IMR-90 (cell line): ENCODE measurements at regions not wholly inside any gene's neighbourhood (a gene's known extent, or its start where the extent isn't known, plus 50 kb on each side); places are given as distances from the start of the nearest gene placed in this dataset.
"Not testable (repeated sequence)": the region's sequence is repeated elsewhere in the genome, so short reads cannot be mapped to it uniquely, and the experiment has no call there.

Source experiments
- ATAC-seq: fragments of 200-7000 bp; cut with Tn5 transposase; 2 replicates; pipeline ENCODE4 v1.9.1; 2020; ENCODE audit warnings: low read depth, mild to moderate bottlenecking, moderate library complexity
- BruUV-seq: library from RNA; stranded (reverse); fragments of 400-500 nt; replicated peaks from 2 replicates; lab custom pipeline; 2021; lab: Mats Ljungman, UMichigan
- CTCF ChIA-PET: fragments of 300-600 bp; formaldehyde crosslinking; extraction: SDS; loops from one replicate; lab custom pipeline; 2021; ENCODE audit warnings: antibody characterized with exemption; lab: Yijun Ruan, JAX
- POLR2A ChIA-PET: fragments of 300-600 bp; sonication (Branson Sonifier 250); formaldehyde crosslinking; loops from one replicate; lab custom pipeline; 2022; ENCODE audit warnings: antibody characterized with exemption; ENCODE audit not compliant: unreplicated experiment; lab: Charles Lee
- DNase-seq: peaks from one replicate; pipeline ENCODE4 v3.0.0; 2013
- H2AFZ ChIP-seq: replicated peaks from 2 replicates; pipeline ENCODE3; 2013; ENCODE audit warnings: low read length, mild to moderate bottlenecking; ENCODE audit not compliant: poor library complexity
- H2AK5ac ChIP-seq: 2 replicates; pipeline ENCODE4 v1.6.1; 2013; ENCODE audit warnings: low read depth, low read length, inconsistent platforms
- H2AK9ac ChIP-seq: replicated peaks from 2 replicates; pipeline ENCODE3; 2013; ENCODE audit warnings: mild to moderate bottlenecking, low read depth, low read length, moderate library complexity; ENCODE audit not compliant: poor library complexity
- H2BK120ac ChIP-seq: 2 replicates; pipeline ENCODE4 v1.6.1; 2013; ENCODE audit warnings: low read depth, low read length, inconsistent platforms
- H2BK15ac ChIP-seq: 3 replicates; pipeline ENCODE4 v1.6.1; 2013; ENCODE audit warnings: low read depth, low read length, inconsistent platforms
- H2BK20ac ChIP-seq: 2 replicates; pipeline ENCODE4 v1.6.1; 2013; ENCODE audit warnings: low read depth, mild to moderate bottlenecking, inconsistent platforms, low read length, moderate library complexity
- H2BK5ac ChIP-seq: 2 replicates; pipeline ENCODE4 v1.6.1; 2013; ENCODE audit warnings: mild to moderate bottlenecking, low read depth, low read length, inconsistent platforms; ENCODE audit not compliant: poor library complexity, severe bottlenecking
- H3K14ac ChIP-seq: replicated peaks from 2 replicates; pipeline ENCODE4 v1.6.1; 2013; ENCODE audit warnings: low read depth, low read length, inconsistent platforms
- H3K18ac ChIP-seq: 2 replicates; pipeline ENCODE4 v1.6.1; 2013; ENCODE audit warnings: low read depth, low read length, control low read depth
- H3K23ac ChIP-seq: 2 replicates; pipeline ENCODE4 v1.6.1; 2013; ENCODE audit warnings: low read depth, low read length, inconsistent platforms
- H3K27ac ChIP-seq: 2 replicates; pipeline ENCODE4 v1.5.1; 2013; ENCODE audit warnings: mild to moderate bottlenecking, control low read depth, low read length; ENCODE audit not compliant: insufficient read depth
- H3K27me3 ChIP-seq: 2 replicates; pipeline ENCODE4 v1.6.1; 2013; ENCODE audit warnings: low read length; ENCODE audit not compliant: control insufficient read depth, insufficient read depth
- H3K36me3 ChIP-seq: 2 replicates; pipeline ENCODE4 v1.6.1; 2013; ENCODE audit warnings: low read length, mixed read lengths; ENCODE audit not compliant: control insufficient read depth, insufficient read depth
- H3K4ac ChIP-seq: 2 replicates; pipeline ENCODE4 v1.6.1; 2013; ENCODE audit warnings: low read depth, low read length, inconsistent platforms
- H3K4me1 ChIP-seq: 2 replicates; pipeline ENCODE4 v1.6.1; 2013; ENCODE audit warnings: low read length, mixed read lengths; ENCODE audit not compliant: control insufficient read depth, insufficient read depth
- H3K4me2 ChIP-seq: 2 replicates; pipeline ENCODE4 v1.6.1; 2013; ENCODE audit warnings: low read depth, mild to moderate bottlenecking, control low read depth, low read length, moderate library complexity
- H3K4me3 ChIP-seq: 2 replicates; pipeline ENCODE4 v1.5.1; 2013; ENCODE audit warnings: low read depth, mild to moderate bottlenecking, control low read depth, low read length, moderate library complexity; ENCODE audit not compliant: insufficient read depth
- H3K56ac ChIP-seq: 2 replicates; pipeline ENCODE4 v1.6.1; 2013; ENCODE audit warnings: low read length, inconsistent platforms; ENCODE audit not compliant: insufficient read depth; ENCODE audit errors: extremely low read depth
- H3K79me1 ChIP-seq, 2 experiments: 2 replicates each; pipeline ENCODE4 v1.6.1; 2013; ENCODE audit warnings: low read length in 2 of 2, inconsistent platforms in 1 of 2, low read depth in 1 of 2
- H3K9ac ChIP-seq: 2 replicates; pipeline ENCODE4 v1.6.1; 2013; ENCODE audit warnings: low read depth, low read length, control low read depth
- H3K9me1 ChIP-seq: 2 replicates; pipeline ENCODE4 v1.6.1; 2013; ENCODE audit warnings: low read length, inconsistent platforms; ENCODE audit not compliant: insufficient read depth
- H3K9me3 ChIP-seq: 2 replicates; pipeline ENCODE4 v1.6.1; 2013; ENCODE audit warnings: low read length; ENCODE audit not compliant: control insufficient read depth, insufficient read depth
- H4K20me1 ChIP-seq: 2 replicates; pipeline ENCODE4 v1.6.1; 2013; ENCODE audit warnings: low read length, inconsistent platforms; ENCODE audit not compliant: insufficient read depth
- H4K5ac ChIP-seq: 2 replicates; pipeline ENCODE4 v1.6.1; 2013; ENCODE audit warnings: mild to moderate bottlenecking, low read depth, low read length, control low read depth
- H4K8ac ChIP-seq, 2 experiments: 2 replicates each; pipeline ENCODE4 v1.6.1; 2013; ENCODE audit warnings: low read depth in 2 of 2, low read length in 2 of 2, control low read depth in 1 of 2, inconsistent platforms in 1 of 2
- H4K91ac ChIP-seq: 2 replicates; pipeline ENCODE4 v1.6.1; 2013; ENCODE audit warnings: low read depth, low read length, inconsistent platforms; ENCODE audit not compliant: insufficient read depth
- CEBPB ChIP-seq: IDR thresholded peaks from 2 replicates; pipeline ENCODE4 v1.6.1; 2012; ENCODE audit warnings: low read depth, low read length, improper control_type of control experiment
- NFE2L2 ChIP-seq: fragments of 150-350 bp; IDR thresholded peaks from 2 replicates; pipeline ENCODE4 v1.6.1; 2016; ENCODE audit warnings: low read depth, mild to moderate bottlenecking, low read length
- RFX5 ChIP-seq: IDR thresholded peaks from 2 replicates; pipeline ENCODE4 v1.8.0; 2012; ENCODE audit warnings: low read depth, mild to moderate bottlenecking, low read length, moderate library complexity
- WGBS, 2 experiments: methylation state at CpG; one replicate each; pipeline versions ENCODE4 v1.1.5 to v1.1.7; 2013; ENCODE audit warnings: missing lambda C conversion rate in 2 of 2; ENCODE audit not compliant: insufficient read length in 1 of 2; ENCODE audit errors: extremely low coverage in 2 of 2; 5-methylcytosine and 5-hydroxymethylcytosine counted together
- dilution Hi-C: fragments of 300-500 bp; cut with HindIII; formaldehyde crosslinking; loops from one replicate; pipeline ENCODE4 v1.14.3; 2018; ENCODE audit warnings: low sequenced_read_pairs; ENCODE audit not compliant: unreplicated experiment
- in situ Hi-C: fragments of 300-500 bp; cut with MboI; formaldehyde crosslinking; loops from 3 replicates; pipeline ENCODE4 v1.14.3; 2019; ENCODE audit warnings: low sequenced_read_pairs, inconsistent platforms, mixed read lengths
- intact Hi-C: fragments of 100-400 bp; cut with micrococcal nuclease; formaldehyde crosslinking; loops from 2 replicates; pipeline ENCODE4 v1.10.0; 2022

DNA sequence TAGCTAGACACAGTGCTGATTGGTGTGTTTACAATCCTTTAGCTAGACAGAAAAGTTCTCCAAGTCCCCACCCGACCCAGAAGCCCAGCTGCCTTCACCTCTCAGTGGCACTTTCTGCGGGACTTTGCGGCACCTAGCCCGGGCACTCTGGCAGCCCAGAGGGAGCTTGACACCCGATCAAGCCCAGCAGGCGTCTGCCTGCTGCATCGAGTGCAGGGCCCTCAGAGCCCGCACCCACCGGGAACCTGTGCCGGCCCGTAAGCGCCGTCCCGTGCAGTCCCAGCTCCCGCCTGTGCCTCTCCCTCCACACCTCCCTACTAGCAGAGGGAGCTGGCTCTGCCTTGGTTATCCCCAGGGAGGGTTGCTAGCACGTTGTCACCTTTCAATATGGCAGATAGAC, 631.0 kb upstream of the STXBP6 start:
- in situ Hi-C loops: no loop called here
- H2BK120ac ChIP-seq: no peak overlapping the region

GRCh38 chr14:25680511-25680910, 630.6 kb upstream of the STXBP6 start:
- H2BK15ac ChIP-seq, ATAC-seq, H4K8ac ChIP-seq, H2BK120ac ChIP-seq, H2AK9ac ChIP-seq, H2BK20ac ChIP-seq, H3K14ac ChIP-seq, H3K18ac ChIP-seq, H2BK5ac ChIP-seq, H3K4me3 ChIP-seq, H3K27ac ChIP-seq, H3K9me3 ChIP-seq, dilution Hi-C loops, H3K36me3 ChIP-seq, H4K91ac ChIP-seq, intact Hi-C loops, in situ Hi-C loops, H2AK5ac ChIP-seq, DNase-seq, H4K20me1 ChIP-seq, BruUV-seq, H3K4me1 ChIP-seq, POLR2A ChIA-PET, H4K5ac ChIP-seq, H3K9ac ChIP-seq, H3K23ac ChIP-seq, H3K79me1 ChIP-seq, H3K9me1 ChIP-seq, H3K27me3 ChIP-seq, H3K4ac ChIP-seq, H2AFZ ChIP-seq, H3K4me2 ChIP-seq, H3K56ac ChIP-seq, CTCF ChIA-PET: not testable (repeated sequence)
- no CpG with 5 or more reads among the region's 4 CpGs for WGBS, 2 experiments

More for the DNA sequence above, 631.0 kb upstream of the STXBP6 start:
- H4K8ac ChIP-seq: no peak overlapping the region
- no peak overlapping the region for H3K14ac ChIP-seq
- dilution Hi-C loops: no loop called here
- H3K27me3 ChIP-seq: no peaks in the 10 kb centered on the region
- no peak overlapping the region for H2AFZ ChIP-seq
- POLR2A ChIA-PET: no interaction called here
- no peak overlapping the region for H3K4me2 ChIP-seq
- H4K20me1 ChIP-seq: no peaks in the 10 kb centered on the region
- DNase-seq (no peak), ATAC-seq (no peak)
- no peaks in the 10 kb centered on the region for H3K36me3 ChIP-seq
- WGBS, 2 experiments: 80% methylated on average over 1 of the region's 16 CpGs; no CpG with 5 or more reads in 1 of the 2 experiments
- H3K9me1 ChIP-seq: no peaks in the 10 kb centered on the region
- H4K5ac ChIP-seq: no peak overlapping the region
- no peak for TF ChIP-seq NFE2L2
- no peak for TF ChIP-seq CEBPB
- no peak for TF ChIP-seq RFX5
- H3K18ac ChIP-seq: no peak overlapping the region
- H2AK5ac ChIP-seq: no peak overlapping the region
- H3K4me3 ChIP-seq: no peak overlapping the region
- no peak overlapping the region for H3K23ac ChIP-seq
- H3K9ac ChIP-seq: no peak overlapping the region
- H2BK15ac ChIP-seq: no peak overlapping the region
- H2AK9ac ChIP-seq: no peak overlapping the region
- CTCF ChIA-PET: no interaction called here
- no peak overlapping the region for H4K91ac ChIP-seq
- H2BK5ac ChIP-seq: no peak overlapping the region
- no peak overlapping the region for H3K27ac ChIP-seq
- intact Hi-C loops: no loop called here
- BruUV-seq: no TSS peak
- H3K9me3 ChIP-seq: peaks cover 11% of the 10 kb centered on the region
- no peaks in the 10 kb centered on the region for H3K4me1 ChIP-seq
- H3K79me1 ChIP-seq: no peaks in the 10 kb centered on the region
- H2BK20ac ChIP-seq: no peak overlapping the region
- no peak overlapping the region for H3K56ac ChIP-seq
- H3K4ac ChIP-seq: no peak overlapping the region
